Germinal center (tissue), 1 donor: ENCODE measurements at regions not wholly inside any gene's neighbourhood (a gene's known extent, or its start where the extent isn't known, plus 50 kb on each side); places are given as distances from the start of the nearest gene placed in this dataset.
A peak's percentile ranks its signal among the peaks of the same experiment; 100 is the strongest.

ENCODE experiments used
- DNase-seq: peaks from one replicate; pipeline ENCODE4 v3.0.0; 2012; ENCODE audit warnings: mixed read lengths, low spot score

DNA sequence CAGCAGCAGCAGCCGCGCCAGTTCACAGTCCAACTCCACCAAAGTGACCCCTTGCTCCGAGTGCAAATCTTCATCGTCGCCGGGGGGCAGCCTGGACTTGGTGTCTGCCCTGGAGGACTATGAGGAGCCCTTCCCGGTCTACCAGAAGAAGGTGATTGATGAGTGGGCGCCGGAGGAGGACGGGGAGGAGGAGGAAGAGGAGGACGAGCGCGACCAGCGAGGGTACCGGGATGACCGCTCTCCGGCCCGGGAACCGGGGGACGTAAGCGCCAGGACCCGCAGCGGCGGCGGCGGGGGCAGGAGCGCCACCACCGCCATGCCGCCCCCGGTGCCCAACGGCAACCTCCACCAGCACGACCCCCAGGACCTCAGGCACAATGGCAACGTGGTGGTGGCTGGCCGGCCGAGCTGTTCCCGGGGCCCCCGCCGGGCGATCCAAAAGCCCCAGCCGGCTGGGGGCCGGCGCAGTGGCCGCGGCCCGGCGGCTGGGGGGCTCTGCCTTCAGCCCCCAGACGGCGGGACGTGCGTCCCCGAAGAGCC is 224.1 kb upstream of the IL12A start:
- peak; percentile 8 for DNase-seq

DNA sequence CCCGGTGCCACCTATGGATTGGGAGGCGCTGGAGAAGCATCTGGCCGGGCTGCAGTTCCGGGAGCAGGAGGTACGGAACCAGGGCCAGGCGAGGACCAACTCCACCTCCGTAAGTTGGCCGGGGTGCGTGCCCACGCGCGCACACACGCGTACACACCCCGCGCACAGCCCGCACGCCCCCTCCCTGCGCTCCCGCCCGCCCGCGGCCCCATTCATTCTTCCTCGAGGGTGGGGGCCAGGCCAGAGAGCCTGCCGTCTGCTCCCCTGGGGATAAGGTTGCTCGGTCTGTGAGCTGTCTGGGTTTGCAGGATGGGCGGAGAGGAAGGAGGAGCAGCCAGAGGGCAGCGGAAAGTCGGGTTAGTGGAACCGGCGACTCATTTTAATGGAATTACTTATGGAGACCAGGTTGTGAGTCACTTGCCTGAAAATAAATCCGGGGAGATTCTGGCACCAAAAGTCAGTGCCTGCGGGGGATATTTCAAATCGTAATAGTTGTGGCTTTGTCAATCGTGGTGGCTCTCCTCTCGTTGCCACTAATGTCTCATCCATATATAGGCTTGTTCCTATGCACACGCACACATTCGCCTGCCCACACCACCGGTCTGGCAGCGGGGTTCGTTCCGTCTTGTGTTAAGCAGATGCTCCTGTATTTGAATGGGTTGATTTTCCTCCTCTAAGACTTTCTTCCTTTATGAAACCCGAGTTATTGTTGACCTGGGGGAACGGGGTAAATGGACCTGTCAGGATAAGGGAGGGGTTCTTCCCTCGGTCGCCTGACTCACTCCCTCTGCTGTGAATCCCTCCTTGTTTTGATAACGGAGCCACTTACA is 223.4 kb upstream of the IL12A start:
- peak; percentile 23 for DNase-seq

DNA sequence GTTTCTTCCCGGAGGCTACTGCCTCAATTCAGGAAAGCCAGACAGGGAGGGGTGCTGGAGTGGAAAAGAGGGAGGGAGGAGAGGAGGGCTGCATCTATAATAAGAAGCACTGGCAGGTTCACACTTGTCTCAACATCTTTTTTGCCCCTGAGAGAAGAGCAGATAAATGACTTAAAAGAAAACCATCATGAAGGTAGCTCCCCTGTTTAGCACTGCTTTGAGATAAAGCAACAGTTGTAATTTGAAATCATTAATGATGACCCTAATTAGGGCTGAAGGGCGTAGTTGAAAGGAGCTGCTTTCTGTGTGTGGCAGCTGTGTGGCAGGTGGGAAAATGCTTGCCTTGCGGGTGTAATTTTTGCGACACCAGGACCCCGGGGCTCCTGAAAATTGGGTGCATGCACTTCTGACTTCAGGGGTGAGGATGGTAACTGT is 222.8 kb upstream of the IL12A start:
- DNase-seq = no peak

DNA sequence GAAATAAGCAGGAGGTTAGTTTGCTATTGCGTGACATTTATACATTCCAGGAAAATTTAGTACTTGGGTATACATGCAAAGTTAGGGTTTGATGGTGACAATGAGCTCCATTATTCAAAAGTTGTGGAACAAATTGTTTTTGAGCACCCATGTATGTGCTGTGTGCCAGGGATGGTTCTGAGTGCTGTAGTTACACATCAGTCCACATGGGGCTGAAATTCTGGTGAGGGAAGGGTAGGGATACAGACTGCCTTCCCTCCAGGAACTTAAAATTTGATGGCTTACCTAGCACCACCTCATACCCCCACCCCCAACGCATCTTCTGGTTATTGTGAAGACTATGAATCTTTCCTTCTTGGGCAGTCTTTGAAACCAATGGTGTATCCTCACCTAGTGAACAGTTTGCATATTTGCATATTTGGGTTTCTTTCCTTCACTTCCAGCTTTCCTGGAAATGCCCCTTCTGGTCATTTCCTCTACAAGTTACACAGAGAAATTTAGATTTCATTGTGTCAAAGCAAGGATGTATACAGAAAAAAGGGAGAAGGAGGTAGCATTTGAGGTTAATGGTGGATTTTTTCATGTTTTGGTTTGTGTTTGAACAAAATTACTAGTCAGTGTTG is 222.0 kb upstream of the IL12A start:
- peak; percentile 17 for DNase-seq

DNA sequence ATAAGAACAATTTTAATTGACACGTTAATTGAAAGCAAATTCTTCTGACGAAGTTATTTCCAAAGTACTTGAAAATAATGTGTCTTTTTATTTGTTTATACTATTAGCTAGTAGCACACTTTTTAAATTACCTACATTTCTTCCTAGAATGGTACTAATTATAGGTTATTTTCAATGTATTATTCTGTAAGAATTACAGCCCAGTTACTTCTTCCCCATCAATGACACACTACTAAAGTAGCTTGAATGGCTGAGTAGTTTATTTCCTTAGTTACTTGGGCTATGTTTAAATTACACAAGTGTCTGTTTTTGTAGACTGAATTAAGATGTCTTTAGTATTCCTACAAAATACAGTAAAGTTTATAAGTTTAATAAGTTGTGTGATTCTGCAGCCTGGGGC is 217.6 kb upstream of the IL12A start:
- no peak for DNase-seq

DNA sequence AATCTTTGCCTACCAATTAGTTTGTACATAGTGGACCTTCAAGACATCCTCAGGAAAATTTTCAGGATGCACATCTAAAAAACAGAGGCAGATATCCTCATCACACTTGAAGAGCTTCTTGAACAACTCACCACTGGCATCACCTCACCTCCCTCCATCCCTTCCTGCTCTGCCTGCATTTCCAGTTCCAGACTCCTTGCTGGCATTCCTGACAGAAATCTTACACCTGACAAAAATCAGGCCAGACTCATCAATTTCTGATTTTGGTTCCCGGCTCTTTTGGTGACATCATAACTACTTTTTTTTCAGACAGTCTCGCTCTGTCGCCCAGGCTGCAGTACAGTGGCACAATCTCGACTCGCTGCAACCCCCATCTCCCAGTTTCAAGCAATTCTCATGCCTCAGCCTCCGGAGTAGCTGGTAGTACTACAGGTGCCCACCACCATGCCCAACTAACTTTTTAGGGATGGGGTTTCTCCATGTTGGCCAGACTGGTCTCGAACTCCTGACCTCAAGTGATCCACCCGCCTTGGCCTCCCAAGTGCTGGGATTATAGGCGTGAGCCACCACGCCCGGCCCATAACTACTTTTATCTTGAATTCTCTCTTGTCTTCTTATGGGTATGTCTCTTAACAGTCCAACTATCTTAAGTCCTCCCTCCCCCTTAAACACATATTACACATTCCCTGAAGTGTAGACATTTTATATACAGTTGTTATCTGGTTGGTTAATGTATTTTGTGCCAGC is 216.6 kb upstream of the IL12A start:
- DNase-seq = no peak

DNA sequence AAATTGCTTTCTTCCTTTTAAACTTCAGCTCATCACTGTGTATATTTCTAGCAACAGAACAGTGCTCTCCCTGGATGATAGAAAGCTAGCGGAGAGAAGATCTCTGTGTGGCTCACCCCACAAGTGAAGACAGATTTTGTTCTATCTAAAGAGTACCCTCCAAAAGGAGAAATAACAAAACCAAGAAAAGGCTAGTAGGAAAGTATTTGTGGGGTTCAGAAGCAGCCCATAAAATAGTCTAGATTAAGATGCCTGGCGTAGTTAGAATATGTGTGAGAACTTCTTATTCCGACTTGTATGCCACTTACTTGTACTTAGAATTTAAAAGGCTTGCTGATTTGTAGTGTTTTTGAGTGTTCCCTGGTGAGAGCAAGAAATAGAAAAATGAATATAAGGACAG is 214.9 kb upstream of the IL12A start:
- DNase-seq = no peak

DNA sequence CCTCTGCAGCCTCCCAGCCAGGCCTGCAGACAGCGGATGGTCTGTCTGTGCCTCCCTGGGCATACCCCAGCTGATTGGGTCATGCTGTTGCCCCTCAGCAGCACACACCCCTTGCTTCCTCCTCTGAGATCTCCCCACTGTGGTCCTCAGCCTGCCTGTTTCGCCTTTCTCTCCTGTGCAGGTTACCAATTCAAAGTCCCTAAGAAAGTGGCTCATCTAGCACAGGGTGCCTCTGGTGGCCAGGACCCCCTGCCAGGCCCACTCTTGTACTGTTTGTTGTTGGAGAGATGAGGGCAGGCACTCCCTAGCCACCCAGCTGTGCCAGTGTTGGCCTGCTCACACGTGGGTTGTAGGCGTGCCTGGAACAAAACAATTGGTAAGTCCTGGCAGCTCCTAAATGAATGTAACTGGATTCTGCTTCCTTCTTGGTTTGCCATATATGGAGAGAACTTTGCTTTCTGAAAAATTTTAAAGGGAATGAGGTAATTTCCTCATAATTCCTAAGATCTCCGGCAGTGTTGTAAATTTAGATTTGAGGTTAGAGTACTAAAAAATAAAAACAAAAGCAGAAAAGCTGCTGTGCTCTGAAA is 213.2 kb upstream of the IL12A start:
- no peak for DNase-seq

DNA sequence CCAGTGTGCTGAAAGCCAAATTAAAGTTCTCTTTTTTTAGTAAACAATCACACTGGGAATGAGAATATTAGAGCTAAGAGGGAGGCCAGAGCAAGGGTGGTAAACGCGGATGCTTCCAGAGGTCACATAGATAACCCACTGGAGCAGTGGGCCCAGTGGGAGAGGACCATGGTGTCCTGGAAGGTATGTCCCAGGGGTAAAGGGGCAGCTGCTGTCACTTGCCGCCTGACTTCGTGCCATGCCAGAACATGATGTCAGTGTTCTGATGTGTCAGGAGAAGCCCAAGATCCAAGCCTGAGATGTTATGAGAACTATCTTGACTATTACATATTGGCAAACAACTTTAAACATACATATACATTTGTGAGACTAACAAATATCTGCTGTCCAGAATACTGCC is 211.9 kb upstream of the IL12A start:
- DNase-seq = no peak

DNA sequence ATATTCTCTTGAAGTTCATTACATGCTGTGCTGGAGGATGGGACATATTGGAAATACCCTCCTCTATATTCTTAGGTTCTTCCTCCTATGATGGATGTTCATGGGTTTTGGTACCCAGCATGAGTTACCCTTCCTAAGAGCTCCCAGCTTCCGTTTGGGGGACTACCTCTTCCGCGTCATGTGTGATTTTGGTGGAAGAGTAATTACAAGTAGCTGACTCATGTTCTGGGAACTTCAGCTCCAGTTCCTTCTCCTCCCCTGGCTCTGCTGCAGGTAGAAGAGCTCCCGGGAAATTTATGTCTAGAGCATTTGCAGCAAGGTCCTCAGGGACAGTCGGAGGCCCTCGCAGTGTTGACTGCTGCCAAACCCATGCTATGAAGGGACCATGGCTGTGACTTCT is 208.8 kb upstream of the IL12A start:
- DNase-seq = no peak

DNA sequence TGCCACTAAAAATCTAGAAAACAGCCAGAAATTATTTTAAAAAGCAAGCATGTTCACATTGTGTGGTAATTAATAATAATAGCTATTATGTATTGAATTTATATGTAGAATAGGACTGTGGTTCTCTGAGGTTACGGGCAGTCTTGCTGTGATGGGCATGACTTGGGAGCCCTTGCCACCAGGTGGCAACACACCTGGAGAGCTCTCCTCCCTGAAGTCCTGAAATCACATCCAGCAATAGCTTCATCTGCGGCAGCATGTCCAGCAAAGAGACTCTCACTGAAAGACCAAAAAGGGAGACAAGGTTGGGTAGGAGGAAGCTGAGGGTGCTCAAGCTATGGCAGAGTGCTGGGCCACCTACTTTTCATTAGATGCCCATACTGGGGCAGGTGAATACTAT is 206.8 kb upstream of the IL12A start:
- no peak for DNase-seq

DNA sequence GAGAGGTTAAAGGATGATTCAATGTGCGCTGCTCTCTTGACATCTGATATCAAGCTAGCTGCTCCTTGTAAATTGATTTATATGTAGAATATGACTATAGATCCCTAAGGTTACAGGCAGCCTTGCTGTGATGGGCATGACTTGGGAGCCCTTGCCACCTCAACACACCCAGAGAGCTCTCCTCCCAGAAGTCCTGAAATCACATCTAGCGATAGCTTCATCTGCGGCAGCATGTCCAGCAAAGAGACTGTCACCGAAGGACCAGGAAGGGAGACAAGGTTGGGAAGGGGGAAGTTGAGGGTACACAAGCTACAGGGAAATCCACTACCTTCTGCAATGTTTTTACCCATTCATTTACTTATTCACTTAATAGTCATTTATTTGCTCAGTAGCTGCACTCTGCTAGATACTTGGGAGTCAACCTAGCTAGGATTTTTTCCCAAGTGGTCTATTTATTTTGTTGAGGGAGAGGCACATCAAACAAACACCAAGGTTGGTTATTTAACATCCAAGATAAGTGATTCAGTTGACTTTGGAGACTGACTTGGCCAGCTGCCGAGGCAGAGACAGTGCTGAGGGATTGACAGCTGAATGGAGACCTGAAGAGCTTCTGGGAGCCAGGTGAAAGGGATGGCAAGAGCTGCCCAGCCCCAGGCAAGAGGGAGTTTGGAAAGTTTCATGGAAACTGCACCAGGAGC is 205.8 kb upstream of the IL12A start:
- no peak for DNase-seq

DNA sequence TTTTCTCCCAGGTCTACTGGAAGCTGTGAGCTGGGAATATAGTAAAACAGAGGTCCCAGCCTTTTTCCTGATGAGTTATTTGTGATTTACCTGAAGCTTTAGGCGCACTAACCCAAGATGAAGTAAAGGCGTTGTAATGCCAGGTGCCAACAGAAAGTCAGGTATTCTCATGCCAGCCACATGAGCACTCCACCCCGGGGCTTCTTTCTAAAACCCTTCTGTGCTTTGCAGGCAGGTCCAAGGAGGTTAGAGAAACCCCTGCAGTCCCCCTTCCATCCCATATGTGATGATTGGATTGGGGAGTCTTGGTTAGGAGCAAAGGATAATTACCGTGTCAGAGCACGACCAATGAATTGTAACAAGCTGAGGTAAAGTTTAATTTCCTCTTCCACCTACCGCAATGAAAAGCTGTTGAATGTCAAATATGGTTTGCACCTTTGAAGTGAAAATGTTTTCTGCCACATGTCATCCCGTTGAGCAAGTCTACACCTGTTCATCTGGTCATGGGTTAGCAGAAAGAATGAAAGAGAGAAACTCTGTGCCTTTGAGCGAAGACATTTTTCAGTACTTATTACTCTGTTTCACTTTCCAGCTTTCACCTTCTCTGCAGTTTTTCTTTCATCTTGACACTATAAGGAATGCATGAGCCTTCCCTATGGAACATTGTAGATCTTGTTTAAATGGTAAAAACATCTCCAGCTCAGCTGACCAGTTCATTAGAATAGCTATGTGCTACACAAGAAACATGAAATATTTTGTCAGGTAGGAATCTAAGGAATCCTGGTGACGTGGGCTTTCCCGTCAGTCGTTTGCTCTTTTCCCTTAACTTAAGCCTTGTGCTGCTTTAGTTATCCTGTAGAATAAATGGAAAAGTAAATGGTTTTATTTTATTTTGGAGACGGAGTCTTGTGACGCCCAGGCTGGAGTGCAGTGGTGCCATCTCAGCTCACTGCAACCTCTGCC is 204.6 kb upstream of the IL12A start:
- no peak for DNase-seq

DNA sequence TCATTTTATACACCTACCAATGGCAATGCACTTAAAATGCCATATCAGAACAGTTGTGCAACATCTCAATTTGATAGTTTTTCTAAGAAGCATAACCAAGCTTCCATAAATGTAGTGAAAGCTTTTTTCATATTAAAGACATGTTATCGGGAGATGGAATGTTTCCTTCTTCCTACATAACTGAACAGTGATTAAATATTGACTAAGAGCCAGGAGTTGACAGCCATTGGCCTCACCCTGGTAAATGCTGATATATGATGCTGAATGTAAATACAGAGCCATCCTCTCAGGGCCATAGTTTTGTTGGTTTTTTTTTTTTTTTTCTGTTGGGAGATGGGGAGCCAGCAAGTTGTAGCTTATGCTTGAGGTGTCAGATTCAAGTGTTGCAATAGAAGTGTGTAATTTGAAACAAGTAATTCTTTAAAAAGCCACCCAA is 203.3 kb upstream of the IL12A start:
- no peak for DNase-seq

DNA sequence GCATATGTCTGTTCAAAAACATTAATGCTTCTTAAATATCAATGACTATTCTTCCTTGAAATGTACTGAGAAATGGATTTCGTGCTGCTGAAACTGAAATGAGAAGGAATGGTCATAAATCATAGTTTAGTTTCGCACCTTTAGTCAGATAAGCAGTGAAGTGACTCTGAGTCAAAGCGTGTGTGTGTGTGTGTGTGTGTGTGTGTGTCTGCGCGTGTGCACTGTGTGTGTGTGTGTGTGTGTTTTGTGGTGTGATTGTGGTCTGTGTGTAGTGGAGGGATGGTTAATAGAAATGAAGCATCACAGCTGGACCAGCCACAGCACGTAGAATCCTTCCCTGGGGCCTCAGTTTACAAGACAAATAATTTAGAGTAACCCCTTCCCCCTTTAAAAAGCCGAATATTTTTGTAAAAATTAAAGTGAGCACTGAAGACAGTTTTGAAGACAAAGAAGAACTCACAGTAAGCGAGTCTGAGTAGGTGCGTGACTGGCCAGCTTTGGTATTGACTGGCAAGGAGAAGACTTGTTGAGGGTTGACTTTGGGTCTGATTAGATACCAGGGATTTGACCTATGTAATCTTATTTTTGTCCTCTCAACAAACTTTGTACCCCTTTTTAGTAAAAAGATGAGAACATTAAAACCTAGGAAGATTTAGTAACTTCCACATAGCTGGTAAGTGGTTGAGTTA is 202.0 kb upstream of the IL12A start:
- DNase-seq = no peak

DNA sequence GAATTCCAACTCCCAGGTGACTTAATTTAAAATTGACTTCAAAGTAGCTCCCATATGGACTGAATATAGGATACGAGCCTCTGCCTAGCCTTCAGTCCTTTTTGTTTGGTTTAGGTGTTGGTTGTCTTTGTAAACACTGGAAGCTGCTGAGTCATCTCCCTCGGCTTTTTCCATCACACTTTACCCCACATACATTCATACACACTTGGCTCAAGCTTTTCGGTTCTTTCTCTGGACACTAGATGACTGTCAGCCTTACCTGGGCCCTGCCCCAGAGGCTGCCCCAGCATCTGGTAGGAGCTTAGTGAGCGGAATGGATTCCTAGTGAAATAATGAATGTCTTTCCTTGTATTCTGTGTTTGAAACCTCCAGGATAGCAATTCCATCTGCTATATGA is 201.5 kb upstream of the IL12A start:
- no peak for DNase-seq

DNA sequence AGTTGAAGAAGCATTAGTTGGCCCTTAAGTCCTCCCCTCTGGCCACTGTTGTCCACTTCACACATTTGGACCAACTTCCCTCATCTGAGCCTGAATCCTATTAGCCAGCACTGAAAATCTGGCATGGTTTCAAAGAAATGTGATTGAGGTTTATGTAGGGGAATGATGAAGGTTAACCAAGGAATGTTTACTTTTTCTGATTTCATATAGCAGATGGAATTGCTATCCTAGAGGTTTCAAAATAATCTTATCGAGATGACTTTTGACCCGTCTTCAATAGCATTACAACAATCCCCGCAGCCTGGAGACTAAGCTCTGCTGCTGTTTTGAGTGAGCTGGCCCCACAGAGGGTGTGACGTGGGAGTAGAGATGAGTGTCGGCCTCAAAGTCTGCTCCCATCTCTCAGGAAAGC is 200.8 kb upstream of the IL12A start:
- DNase-seq = no peak

DNA sequence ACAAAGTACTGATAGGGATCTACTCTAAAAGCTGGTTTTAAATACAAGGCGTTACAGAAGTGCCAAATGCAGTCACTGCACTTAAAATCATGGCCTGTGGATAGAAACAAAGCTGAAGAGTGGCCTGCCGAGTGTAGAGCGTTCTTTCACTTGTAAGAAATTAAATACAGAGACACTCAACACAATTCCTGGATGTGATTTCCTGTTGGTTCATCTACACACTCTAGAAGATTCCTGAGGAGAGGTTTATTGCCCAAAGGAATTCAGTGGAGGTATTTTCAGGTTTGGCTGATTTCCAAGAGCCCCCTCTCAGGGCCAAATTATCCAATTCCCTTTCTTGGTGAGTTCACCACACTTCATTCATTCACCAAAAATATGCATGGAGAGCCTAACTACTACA is 200.3 kb upstream of the IL12A start:
- no peak for DNase-seq

DNA sequence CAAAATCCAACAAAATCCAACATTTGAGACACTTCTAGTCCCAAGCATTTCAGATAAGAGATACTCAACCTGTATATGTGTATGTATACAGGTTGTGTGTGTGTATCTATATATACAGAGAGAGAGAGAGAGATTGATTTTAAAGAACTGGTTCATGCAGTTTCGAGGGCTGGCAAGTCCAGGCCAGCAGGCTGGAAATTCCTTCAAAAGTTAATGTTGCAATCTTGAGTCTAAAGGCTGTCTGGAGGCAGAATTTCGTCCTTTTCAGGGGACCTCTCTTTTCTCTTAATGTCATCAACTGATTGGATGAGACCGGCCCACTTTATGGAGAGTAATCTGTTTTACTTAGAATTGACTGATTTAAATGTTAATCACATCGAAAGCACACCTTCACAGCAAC is 199.6 kb upstream of the IL12A start:
- DNase-seq = no peak
